ENCODE measurements at regions not wholly inside any gene's neighbourhood (a gene's known extent, or its start where the extent isn't known, plus 50 kb on each side); places are given as distances from the start of the nearest gene placed in this dataset.

DNA sequence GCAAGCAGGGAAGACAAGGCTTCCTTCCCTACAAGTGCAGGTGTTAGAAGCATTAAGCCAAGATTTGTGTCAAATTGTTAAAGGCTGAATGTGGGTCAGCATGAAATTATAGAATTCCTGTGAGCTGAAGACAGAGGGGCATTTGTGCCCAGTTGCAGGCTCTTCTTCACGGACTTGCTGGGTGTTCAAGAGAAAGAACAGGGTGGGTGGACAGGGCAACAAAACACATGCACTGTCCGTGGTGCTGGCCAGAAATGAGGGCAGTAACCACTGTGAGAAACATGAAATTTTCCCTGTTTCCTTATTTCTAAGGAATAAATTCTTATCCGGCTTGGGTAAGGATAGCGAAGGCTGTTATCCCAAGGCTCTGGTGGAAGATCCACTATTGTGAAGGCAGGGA lies 579.5 kb upstream of the HTR1E start:
- ChIA-PET POLR2A (no interaction called here), CTCF (ENCODE audit: low intra/inter-chr PET ratio, low total read pairs) (no interaction called here)
- peaks cover 55% of the 10 kb centered on the region for H3K9me3 ChIP-seq (ENCODE audit: low read length)
- H3K9ac ChIP-seq (ENCODE audit: insufficient read depth, low read depth, low read length), result no peak overlapping the region
- no peaks in the 10 kb centered on the region for H3K27me3 ChIP-seq (ENCODE audit: control insufficient read depth in 1 of 2, insufficient read depth in 2 of 2, low read length in 2 of 2)
- no peaks in the 10 kb centered on the region for H4K20me1 ChIP-seq (ENCODE audit: insufficient read depth, low read length)
- no peak overlapping the region for H2AFZ ChIP-seq (ENCODE audit: low read length)
- DNase-seq (ENCODE audit: low spot score) (no peak), FAIRE-seq (no peak), ATAC-seq (no peak)
- H3K36me3 ChIP-seq (replicated peaks in 1 of 2; ENCODE audit: control insufficient read depth in 1 of 2, insufficient read depth in 2 of 2, low read length in 2 of 2), result no peaks in the 10 kb centered on the region
- H3K4me3 ChIP-seq (replicated peaks in 1 of 3; ENCODE audit: insufficient read depth in 1 of 3, low read depth in 2 of 3, low read length in 3 of 3), result no peak overlapping the region
- intact Hi-C loops (cut with micrococcal nuclease; ENCODE audit: unreplicated experiment), result no loop called here
- WGBS (ENCODE audit: low lambda C conversion rate), result 46% methylated on average over 4 of the region's 4 CpGs
- no TSS peak for BruUV-seq (replicated peaks)
- no peaks in the 10 kb centered on the region for H3K79me2 ChIP-seq (ENCODE audit: insufficient read depth, low read length)
- in situ Hi-C loops (cut with HindIII; ENCODE audit: extremely low pct_ligation_motif_present, low pct_unique_long_range_greater_than_20kb), result no loop called here
- no peak overlapping the region for H3K27ac ChIP-seq (ENCODE audit: extremely low read length, insufficient read depth, low read length)
- H3K4me2 ChIP-seq (ENCODE audit: low read depth, low read length), result no peak overlapping the region
- TF ChIP-seq PHB2 (IDR thresholded peaks at IDR 0.05; ENCODE audit: partially characterized antibody) (no peak), MIER3 (CRISPR knock-in tag; IDR thresholded peaks at IDR 0.05; ENCODE audit: borderline replicate concordance) (no peak)
- TF ChIP-seq, protein P1, sequence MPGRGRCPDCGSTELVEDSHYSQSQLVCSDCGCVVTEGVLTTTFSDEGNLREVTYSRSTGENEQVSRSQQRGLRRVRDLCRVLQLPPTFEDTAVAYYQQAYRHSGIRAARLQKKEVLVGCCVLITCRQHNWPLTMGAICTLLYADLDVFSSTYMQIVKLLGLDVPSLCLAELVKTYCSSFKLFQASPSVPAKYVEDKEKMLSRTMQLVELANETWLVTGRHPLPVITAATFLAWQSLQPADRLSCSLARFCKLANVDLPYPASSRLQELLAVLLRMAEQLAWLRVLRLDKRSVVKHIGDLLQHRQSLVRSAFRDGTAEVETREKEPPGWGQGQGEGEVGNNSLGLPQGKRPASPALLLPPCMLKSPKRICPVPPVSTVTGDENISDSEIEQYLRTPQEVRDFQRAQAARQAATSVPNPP (CRISPR knock-in tag; IDR thresholded peaks at IDR 0.05), result no peak
- TF ChIP-seq, protein P2, sequence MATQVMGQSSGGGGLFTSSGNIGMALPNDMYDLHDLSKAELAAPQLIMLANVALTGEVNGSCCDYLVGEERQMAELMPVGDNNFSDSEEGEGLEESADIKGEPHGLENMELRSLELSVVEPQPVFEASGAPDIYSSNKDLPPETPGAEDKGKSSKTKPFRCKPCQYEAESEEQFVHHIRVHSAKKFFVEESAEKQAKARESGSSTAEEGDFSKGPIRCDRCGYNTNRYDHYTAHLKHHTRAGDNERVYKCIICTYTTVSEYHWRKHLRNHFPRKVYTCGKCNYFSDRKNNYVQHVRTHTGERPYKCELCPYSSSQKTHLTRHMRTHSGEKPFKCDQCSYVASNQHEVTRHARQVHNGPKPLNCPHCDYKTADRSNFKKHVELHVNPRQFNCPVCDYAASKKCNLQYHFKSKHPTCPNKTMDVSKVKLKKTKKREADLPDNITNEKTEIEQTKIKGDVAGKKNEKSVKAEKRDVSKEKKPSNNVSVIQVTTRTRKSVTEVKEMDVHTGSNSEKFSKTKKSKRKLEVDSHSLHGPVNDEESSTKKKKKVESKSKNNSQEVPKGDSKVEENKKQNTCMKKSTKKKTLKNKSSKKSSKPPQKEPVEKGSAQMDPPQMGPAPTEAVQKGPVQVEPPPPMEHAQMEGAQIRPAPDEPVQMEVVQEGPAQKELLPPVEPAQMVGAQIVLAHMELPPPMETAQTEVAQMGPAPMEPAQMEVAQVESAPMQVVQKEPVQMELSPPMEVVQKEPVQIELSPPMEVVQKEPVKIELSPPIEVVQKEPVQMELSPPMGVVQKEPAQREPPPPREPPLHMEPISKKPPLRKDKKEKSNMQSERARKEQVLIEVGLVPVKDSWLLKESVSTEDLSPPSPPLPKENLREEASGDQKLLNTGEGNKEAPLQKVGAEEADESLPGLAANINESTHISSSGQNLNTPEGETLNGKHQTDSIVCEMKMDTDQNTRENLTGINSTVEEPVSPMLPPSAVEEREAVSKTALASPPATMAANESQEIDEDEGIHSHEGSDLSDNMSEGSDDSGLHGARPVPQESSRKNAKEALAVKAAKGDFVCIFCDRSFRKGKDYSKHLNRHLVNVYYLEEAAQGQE (IDR thresholded peaks at IDR 0.05; ENCODE audit: borderline replicate concordance in 1 of 2, low read depth in 1 of 2, low read length in 2 of 2), result peak in 1 of 2 experiments; percentile 65; a peak in 3 of 4 replicates
- no peaks in the 10 kb centered on the region for H3K4me1 ChIP-seq (ENCODE audit: insufficient read depth, low read length)

DNA sequence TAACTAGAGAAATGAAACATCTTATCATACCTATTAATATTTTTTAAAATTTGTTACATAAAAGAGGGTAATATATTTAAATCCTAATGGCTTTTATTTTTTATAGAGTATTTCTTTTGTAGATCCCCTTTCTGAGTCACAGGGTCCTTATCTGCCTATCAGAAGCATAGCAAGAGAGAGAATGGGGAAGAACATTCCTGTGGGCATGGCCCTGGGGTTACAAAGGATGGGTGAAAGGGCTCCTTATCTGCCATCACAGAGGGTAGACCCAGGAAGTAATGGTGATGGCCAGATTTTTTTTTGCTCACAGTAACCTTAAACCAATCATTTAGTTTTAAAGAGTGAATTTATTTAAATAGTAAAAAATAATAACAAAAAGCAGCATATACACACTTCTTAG lies 582.1 kb upstream of the HTR1E start:
- POLR2A ChIA-PET, result no interaction called here
- no TSS peak for BruUV-seq (replicated peaks)
- H4K20me1 ChIP-seq (ENCODE audit: insufficient read depth, low read length), result no peaks in the 10 kb centered on the region
- intact Hi-C loops (cut with micrococcal nuclease; ENCODE audit: unreplicated experiment) (no loop called here), in situ Hi-C loops (cut with HindIII; ENCODE audit: extremely low pct_ligation_motif_present, low pct_unique_long_range_greater_than_20kb) (no loop called here)
- FAIRE-seq (no peak), DNase-seq (ENCODE audit: low spot score) (no peak), ATAC-seq (no peak)
- H3K27me3 ChIP-seq (ENCODE audit: control insufficient read depth in 1 of 2, insufficient read depth in 2 of 2, low read length in 2 of 2), result no peaks in the 10 kb centered on the region
- no peak overlapping the region for H2AFZ ChIP-seq (ENCODE audit: low read length)
- no peaks in the 10 kb centered on the region for H3K4me1 ChIP-seq (ENCODE audit: insufficient read depth, low read length)
- H3K79me2 ChIP-seq (ENCODE audit: insufficient read depth, low read length), result no peaks in the 10 kb centered on the region
- no peak overlapping the region for H3K27ac ChIP-seq (ENCODE audit: extremely low read length, insufficient read depth, low read length)
- H3K4me3 ChIP-seq (replicated peaks in 1 of 3; ENCODE audit: insufficient read depth in 1 of 3, low read depth in 2 of 3, low read length in 3 of 3), result no peak overlapping the region
- H3K9ac ChIP-seq (ENCODE audit: insufficient read depth, low read depth, low read length), result no peak overlapping the region
- no peaks in the 10 kb centered on the region for H3K36me3 ChIP-seq (replicated peaks in 1 of 2; ENCODE audit: control insufficient read depth in 1 of 2, insufficient read depth in 2 of 2, low read length in 2 of 2)
- H3K4me2 ChIP-seq (ENCODE audit: low read depth, low read length), result no peak overlapping the region
- CTCF ChIA-PET (ENCODE audit: low intra/inter-chr PET ratio, low total read pairs), result no interaction called here
- peaks cover 59% of the 10 kb centered on the region for H3K9me3 ChIP-seq (ENCODE audit: low read length)
- TF ChIP-seq ZNF451 (CRISPR knock-in tag; IDR thresholded peaks at IDR 0.05) (no peak), ZNF180 (CRISPR knock-in tag; IDR thresholded peaks at IDR 0.05; ENCODE audit: borderline replicate concordance, low read depth) (no peak), ARHGAP35 (CRISPR knock-in tag; IDR thresholded peaks at IDR 0.05; ENCODE audit: borderline replicate concordance) (no peak), ZFAT (CRISPR knock-in tag; conservative IDR thresholded peaks at IDR 0.05) (no peak), ZFX (CRISPR knock-in tag; IDR thresholded peaks at IDR 0.05; ENCODE audit: low read depth) (no peak), HOXA3 (CRISPR knock-in tag; IDR thresholded peaks at IDR 0.05) (no peak), DNMT1 (CRISPR knock-in tag; IDR thresholded peaks at IDR 0.05) (no peak)
- TF ChIP-seq, protein P3, sequence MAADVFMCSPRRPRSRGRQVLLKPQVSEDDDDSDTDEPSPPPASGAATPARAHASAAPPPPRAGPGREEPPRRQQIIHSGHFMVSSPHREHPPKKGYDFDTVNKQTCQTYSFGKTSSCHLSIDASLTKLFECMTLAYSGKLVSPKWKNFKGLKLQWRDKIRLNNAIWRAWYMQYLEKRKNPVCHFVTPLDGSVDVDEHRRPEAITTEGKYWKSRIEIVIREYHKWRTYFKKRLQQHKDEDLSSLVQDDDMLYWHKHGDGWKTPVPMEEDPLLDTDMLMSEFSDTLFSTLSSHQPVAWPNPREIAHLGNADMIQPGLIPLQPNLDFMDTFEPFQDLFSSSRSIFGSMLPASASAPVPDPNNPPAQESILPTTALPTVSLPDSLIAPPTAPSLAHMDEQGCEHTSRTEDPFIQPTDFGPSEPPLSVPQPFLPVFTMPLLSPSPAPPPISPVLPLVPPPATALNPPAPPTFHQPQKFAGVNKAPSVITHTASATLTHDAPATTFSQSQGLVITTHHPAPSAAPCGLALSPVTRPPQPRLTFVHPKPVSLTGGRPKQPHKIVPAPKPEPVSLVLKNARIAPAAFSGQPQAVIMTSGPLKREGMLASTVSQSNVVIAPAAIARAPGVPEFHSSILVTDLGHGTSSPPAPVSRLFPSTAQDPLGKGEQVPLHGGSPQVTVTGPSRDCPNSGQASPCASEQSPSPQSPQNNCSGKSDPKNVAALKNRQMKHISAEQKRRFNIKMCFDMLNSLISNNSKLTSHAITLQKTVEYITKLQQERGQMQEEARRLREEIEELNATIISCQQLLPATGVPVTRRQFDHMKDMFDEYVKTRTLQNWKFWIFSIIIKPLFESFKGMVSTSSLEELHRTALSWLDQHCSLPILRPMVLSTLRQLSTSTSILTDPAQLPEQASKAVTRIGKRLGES (CRISPR knock-in tag; IDR thresholded peaks at IDR 0.05; ENCODE audit: borderline replicate concordance), result no peak
